GM12891 (cell line): ENCODE measurements at regions not wholly inside any gene's neighbourhood (a gene's known extent, or its start where the extent isn't known, plus 50 kb on each side); places are given as distances from the start of the nearest gene placed in this dataset.

ENCODE experiments used
- POLR2A ChIP-seq: IDR thresholded peaks from 2 replicates; pipeline ENCODE4 v1.6.1; 2011; ENCODE audit warnings: low read depth, low read length, control low read depth
- POLR2AphosphoS5 ChIP-seq: IDR thresholded peaks from 2 replicates; pipeline ENCODE4 v1.6.1; 2011; ENCODE audit warnings: low read depth, low read length, control low read depth
- TAF1 ChIP-seq: IDR thresholded peaks from 2 replicates; pipeline ENCODE4 v1.6.1; 2011; ENCODE audit warnings: low read depth, low read length, control low read depth

- no peak for TF ChIP-seq POLR2AphosphoS5
- TF ChIP-seq POLR2A, result no peak
- TF ChIP-seq TAF1, result no peak
Observed at GRCh38 chr2:33726415-33726814, 127.3 kb upstream of the FAM98A start.
